ENCODE measurements at regions not wholly inside any gene's neighbourhood (a gene's known extent, or its start where the extent isn't known, plus 50 kb on each side); places are given as distances from the start of the nearest gene placed in this dataset.
"Not testable (repeated sequence)": the region's sequence is repeated elsewhere in the genome, so short reads cannot be mapped to it uniquely, and the experiment has no call there.

DNA sequence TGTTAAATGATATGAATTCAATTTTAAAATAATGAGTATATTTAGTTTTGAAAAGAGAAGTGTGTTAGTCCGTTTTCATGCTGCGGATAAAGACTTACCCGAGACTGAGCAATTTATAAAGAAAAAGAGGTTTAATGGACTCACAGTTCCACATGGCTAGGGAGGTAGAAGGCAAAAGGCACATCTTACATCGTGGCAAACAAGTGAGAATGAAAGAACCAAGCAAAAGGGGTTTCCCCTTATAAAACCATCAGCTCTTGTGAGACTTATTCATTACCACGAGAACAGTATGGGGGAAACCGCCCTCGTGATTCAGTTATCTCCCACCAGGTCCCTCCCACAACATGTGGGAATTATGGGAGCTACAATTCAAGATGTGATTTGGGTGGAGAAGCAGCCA lies 51.8 kb upstream of the OSMR start:
- not testable (repeated sequence) for DNase-seq

DNA sequence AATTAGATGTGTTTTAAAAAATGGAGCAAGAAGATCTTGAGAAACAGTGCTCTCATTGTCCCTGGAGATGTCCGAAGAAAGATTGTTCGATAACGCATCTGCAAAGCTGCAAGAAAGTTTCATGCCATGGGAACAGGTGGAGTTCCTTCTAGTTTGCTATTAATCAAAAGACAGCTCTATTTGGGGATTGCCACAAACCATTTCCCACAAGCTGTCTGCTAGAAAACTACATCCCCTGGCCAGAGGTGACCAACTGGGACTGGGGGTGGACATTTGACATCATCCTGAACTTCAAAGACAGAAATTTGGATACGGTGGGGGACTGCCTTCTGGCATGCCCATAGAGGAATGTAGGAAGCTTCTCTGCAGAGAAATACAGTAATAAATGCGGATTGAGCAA lies 50.8 kb upstream of the OSMR start:
- no peak for DNase-seq

DNA sequence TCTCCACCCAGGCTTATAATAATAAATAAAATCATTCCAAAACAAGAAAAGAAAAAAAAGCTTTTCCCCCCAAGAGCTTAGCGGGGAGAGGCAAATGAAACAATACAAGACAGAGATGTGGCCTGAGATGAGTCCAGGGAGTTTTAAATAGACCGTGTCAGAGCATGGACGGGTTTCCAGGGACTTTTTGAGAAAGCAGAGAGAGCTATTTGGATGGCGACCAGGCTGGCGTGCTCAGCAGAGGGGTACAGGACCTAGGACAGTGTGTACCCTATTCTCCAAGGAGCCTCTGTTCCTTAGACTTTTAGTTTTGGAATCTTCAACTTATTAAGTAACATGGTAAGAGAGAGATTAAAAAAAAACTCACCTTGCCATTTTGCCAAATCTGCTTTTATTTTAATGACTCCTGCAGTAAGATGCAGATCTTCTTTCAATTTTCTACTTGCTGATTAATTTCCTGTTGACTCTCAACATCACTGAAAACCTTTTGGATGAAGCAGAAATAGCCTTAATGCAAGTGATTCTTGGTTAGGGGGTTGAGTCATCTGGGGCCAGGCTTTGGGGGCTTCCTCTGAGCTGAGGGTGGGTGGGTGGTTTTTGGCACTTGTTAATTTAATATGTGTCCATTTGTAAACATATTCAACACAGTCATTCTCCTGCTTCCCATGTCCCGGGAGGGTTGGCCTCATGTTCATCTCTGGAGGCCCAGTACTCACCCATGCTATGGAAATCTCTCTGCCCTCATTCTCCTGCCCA lies 49.6 kb upstream of the OSMR start:
- DNase-seq, result no peak
